ENCODE measurements at regions not wholly inside any gene's neighbourhood (a gene's known extent, or its start where the extent isn't known, plus 50 kb on each side); places are given as distances from the start of the nearest gene placed in this dataset.

DNA sequence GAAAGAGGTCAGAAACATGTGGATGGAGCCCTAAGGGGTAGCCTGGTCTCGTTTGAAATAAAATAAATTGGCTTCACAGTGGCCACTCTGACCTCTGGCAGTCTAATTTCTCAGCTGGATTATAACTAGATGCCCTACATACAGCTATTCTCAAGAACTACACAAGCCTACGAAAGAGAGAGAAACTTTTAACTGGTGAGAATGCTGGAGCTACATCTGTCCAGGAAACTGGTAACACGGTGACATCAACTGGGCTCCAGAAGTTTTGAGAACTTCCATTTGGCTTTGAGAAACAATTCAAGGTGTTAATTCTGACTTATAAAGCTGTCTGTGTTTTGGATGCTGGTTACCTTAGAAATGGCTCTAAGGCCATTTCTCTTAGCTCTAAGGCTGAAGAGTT is 187.3 kb upstream of the TENT5A start:
- Histone ChIP-seq H3K36me3 (ENCODE audit: control insufficient read depth, low read length) (no peaks in the 10 kb centered on the region), H4K20me1 (ENCODE audit: control insufficient read depth, insufficient read depth, low read depth, low read length) (no peaks in the 10 kb centered on the region), H3K9me3 (ENCODE audit: control insufficient read depth, insufficient read depth, low read length) (no peaks in the 10 kb centered on the region), H3K4me1 (ENCODE audit: control insufficient read depth, low read length) (no peaks in the 10 kb centered on the region), H3K4me3 (ENCODE audit: low read length) (no peak overlapping the region), H3K27me3 (ENCODE audit: control insufficient read depth, low read length) (no peaks in the 10 kb centered on the region), H3F3A (ENCODE audit: control insufficient read depth, insufficient read depth) (no peaks in the 10 kb centered on the region), H3K4me2 (ENCODE audit: low read length) (no peak overlapping the region), H3K9me2 (replicated peaks; ENCODE audit: control insufficient read depth, low read length) (no peaks in the 10 kb centered on the region), H3K27ac (ENCODE audit: low read depth, low read length) (no peak overlapping the region), H3K79me2 (ENCODE audit: control insufficient read depth, low read length) (no peaks in the 10 kb centered on the region)
- no peak for TF ChIP-seq EZH2phosphoT487 (IDR thresholded peaks at IDR 0.05; ENCODE audit: borderline replicate concordance, low read length)
- TF ChIP-seq, protein P1, sequence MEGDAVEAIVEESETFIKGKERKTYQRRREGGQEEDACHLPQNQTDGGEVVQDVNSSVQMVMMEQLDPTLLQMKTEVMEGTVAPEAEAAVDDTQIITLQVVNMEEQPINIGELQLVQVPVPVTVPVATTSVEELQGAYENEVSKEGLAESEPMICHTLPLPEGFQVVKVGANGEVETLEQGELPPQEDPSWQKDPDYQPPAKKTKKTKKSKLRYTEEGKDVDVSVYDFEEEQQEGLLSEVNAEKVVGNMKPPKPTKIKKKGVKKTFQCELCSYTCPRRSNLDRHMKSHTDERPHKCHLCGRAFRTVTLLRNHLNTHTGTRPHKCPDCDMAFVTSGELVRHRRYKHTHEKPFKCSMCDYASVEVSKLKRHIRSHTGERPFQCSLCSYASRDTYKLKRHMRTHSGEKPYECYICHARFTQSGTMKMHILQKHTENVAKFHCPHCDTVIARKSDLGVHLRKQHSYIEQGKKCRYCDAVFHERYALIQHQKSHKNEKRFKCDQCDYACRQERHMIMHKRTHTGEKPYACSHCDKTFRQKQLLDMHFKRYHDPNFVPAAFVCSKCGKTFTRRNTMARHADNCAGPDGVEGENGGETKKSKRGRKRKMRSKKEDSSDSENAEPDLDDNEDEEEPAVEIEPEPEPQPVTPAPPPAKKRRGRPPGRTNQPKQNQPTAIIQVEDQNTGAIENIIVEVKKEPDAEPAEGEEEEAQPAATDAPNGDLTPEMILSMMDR (IDR thresholded peaks at IDR 0.05; ENCODE audit: low read depth, low read length, poor library complexity, severe bottlenecking), result no peak

DNA sequence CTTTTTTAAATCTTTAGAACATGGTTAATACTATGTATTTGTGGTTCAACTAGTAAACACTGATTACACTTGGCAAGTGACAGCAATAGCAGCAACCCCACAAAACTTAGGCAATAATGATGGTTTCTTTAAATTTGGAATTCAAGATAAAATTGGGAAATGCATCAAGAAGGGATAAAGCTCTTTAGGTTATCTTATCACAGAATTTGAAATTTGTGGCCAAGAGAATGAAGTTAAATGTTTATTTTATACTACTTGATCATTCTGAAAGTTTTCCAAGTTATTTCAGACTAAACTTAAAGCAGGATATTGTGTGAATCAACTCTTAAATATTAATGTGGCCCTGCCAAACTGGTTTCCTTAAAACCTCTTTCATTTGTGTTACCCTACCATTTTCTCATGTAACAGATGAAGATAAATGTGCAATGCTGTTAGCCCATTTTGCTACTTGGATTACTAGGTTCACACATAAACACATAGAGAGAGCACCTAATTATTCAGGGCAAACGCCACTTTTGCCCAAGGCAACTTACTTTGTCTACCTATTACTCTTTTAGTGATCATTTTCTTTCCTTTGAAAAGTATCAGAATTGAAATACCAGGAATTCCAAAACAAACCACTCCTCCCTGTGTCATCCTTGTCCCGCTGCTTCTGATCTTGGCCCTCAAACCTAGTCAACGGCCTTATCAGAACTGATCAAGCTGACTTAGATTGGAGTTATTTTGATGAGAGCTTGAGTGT is 186.7 kb upstream of the TENT5A start:
- H3K79me2 ChIP-seq (ENCODE audit: control insufficient read depth, low read length), result no peaks in the 10 kb centered on the region
- H3K4me3 ChIP-seq (ENCODE audit: low read length), result no peak overlapping the region
- no peak overlapping the region for H3K4me2 ChIP-seq (ENCODE audit: low read length)
- H3K36me3 ChIP-seq (ENCODE audit: control insufficient read depth, low read length), result no peaks in the 10 kb centered on the region
- no peaks in the 10 kb centered on the region for H3K9me3 ChIP-seq (ENCODE audit: control insufficient read depth, insufficient read depth, low read length)
- no peaks in the 10 kb centered on the region for H4K20me1 ChIP-seq (ENCODE audit: control insufficient read depth, insufficient read depth, low read depth, low read length)
- TF ChIP-seq, protein P1 (IDR thresholded peaks at IDR 0.05; ENCODE audit: low read depth, low read length, poor library complexity, severe bottlenecking), result no peak
- no peak for TF ChIP-seq EZH2phosphoT487 (IDR thresholded peaks at IDR 0.05; ENCODE audit: borderline replicate concordance, low read length)
- no peaks in the 10 kb centered on the region for H3K4me1 ChIP-seq (ENCODE audit: control insufficient read depth, low read length)
- no peaks in the 10 kb centered on the region for H3K27me3 ChIP-seq (ENCODE audit: control insufficient read depth, low read length)
- no peak overlapping the region for H3K27ac ChIP-seq (ENCODE audit: low read depth, low read length)
- no peaks in the 10 kb centered on the region for H3F3A ChIP-seq (ENCODE audit: control insufficient read depth, insufficient read depth)
- no peaks in the 10 kb centered on the region for H3K9me2 ChIP-seq (replicated peaks; ENCODE audit: control insufficient read depth, low read length)

DNA sequence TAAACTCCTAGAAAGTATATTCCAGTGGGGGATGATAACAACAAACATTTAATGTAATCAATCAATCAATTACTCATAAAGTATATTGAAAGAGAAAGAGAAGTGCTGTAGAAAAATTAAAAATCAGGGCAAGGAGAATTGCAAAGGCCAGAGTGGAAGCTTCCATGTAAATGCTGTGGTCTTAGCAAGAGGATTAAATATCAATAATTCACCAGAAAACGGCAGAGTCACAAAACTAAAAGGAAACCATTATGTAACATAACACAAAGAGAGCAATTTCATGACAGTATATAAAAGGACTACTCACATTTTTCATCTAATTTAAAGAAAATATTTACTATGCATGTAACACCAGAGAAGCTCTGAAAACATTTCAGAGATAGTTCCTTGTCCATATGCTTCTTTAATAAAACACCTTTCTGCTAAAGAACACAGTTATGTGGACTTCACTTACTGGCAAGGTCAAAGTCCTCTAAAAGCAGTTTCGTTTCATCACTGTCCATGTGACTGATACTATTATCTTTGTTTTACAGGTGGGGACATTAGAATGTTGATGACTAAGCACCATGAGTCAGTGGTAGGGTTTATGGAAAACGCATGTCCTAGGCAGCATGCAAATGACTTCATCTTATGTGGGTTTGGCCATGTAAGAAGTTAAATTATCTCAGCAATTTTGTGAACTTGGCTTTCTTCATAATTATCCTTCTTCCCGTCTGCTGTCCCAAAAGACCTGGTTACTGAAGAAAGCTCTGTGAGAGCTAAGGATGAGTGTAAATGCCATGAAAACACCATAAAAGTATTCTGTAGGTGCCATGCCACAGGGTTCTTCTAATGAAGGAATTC is 185.8 kb upstream of the TENT5A start:
- Histone ChIP-seq H4K20me1 (ENCODE audit: control insufficient read depth, insufficient read depth, low read depth, low read length) (no peaks in the 10 kb centered on the region), H3K79me2 (ENCODE audit: control insufficient read depth, low read length) (no peaks in the 10 kb centered on the region), H3F3A (ENCODE audit: control insufficient read depth, insufficient read depth) (no peaks in the 10 kb centered on the region), H3K9me3 (ENCODE audit: control insufficient read depth, insufficient read depth, low read length) (no peaks in the 10 kb centered on the region), H3K9me2 (replicated peaks; ENCODE audit: control insufficient read depth, low read length) (no peaks in the 10 kb centered on the region), H3K4me1 (ENCODE audit: control insufficient read depth, low read length) (no peaks in the 10 kb centered on the region), H3K4me3 (ENCODE audit: low read length) (no peak overlapping the region), H3K27ac (ENCODE audit: low read depth, low read length) (no peak overlapping the region), H3K4me2 (ENCODE audit: low read length) (no peak overlapping the region), H3K36me3 (ENCODE audit: control insufficient read depth, low read length) (no peaks in the 10 kb centered on the region), H3K27me3 (ENCODE audit: control insufficient read depth, low read length) (no peaks in the 10 kb centered on the region)
- TF ChIP-seq EZH2phosphoT487 (IDR thresholded peaks at IDR 0.05; ENCODE audit: borderline replicate concordance, low read length), result no peak
- TF ChIP-seq, protein P1 (IDR thresholded peaks at IDR 0.05; ENCODE audit: low read depth, low read length, poor library complexity, severe bottlenecking), result no peak

Data from DOHH2 (cell line).